Activated naive CD8-positive, alpha-beta T cell treated with anti-CD3 and anti-CD28 coated beads, Interleukin-2, amount 50 U/mL, for 16 hours (primary cell): ENCODE measurements at regions not wholly inside any gene's neighbourhood (a gene's known extent, or its start where the extent isn't known, plus 50 kb on each side); places are given as distances from the start of the nearest gene placed in this dataset.
"Not testable (repeated sequence)": the region's sequence is repeated elsewhere in the genome, so short reads cannot be mapped to it uniquely, and the experiment has no call there.

ENCODE experiments used
- DNase-seq: peaks from one replicate; pipeline ENCODE4 v3.0.0-alpha.2; 2020; ENCODE audit warnings: low read depth, low spot score

DNA sequence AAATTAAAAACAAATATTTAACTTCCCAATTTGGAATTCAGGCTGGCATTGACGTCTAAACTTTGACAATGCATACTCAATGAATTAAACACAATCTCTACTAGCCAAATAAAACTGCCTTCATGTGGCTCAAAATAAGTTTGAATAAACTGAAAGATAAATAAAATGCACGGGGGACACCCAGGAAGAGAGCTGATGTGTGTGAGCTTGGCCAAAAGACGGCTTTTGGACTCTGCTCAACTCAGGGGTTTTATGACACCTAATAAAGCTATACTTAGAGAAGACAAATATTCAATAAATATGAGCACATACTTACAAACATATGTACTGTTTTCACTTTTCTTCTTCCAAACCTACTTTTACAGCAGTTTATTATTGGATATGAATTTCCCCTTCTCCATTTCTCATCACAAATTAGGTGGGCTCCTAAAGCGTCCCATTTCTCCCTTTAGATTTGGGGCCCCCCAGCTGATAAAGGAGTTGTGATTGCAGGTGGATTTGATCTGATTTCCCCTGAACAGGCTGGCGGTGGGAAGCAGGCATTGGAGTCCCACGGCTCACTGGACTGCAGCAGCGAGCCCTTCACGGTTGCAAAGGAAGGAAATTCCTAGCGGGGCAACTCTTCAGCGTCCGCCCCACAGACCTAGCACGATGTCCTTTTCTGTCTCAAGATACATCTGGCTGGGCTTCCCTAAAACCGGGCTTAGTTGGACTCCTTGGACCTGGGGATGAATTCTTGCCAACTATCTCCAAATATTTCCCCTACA lies 79.6 kb downstream of the INSIG1 start:
- no peak for DNase-seq

GRCh38 chr7:155377838-155378579 lies 79.9 kb upstream of the EN2 start:
- DNase-seq: no peak

DNA sequence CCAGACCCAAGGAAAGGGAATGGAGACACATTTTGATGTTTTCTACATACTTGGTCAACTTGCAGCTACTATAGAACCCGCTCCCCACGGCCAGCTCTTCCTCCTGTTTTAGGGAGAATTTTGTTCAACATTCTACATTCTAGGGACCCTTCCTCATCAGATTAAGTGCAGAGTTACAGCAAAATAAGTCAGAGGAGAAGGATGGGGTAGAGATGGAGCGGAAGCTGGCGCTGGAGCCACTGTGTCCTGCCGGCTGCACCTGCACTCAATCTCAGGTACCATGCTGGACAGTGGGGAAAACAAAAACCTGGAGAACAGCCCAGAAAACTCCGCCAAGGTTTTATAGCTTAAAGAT lies 79.4 kb upstream of the EN2 start:
- DNase-seq: no peak

- no peak for DNase-seq
Measured at GRCh38 chr7:155378959-155379871, 78.7 kb upstream of the EN2 start.

- DNase-seq: peak; percentile 17
Measured at GRCh38 chr7:155380221-155380861, 77.6 kb upstream of the EN2 start.

DNA sequence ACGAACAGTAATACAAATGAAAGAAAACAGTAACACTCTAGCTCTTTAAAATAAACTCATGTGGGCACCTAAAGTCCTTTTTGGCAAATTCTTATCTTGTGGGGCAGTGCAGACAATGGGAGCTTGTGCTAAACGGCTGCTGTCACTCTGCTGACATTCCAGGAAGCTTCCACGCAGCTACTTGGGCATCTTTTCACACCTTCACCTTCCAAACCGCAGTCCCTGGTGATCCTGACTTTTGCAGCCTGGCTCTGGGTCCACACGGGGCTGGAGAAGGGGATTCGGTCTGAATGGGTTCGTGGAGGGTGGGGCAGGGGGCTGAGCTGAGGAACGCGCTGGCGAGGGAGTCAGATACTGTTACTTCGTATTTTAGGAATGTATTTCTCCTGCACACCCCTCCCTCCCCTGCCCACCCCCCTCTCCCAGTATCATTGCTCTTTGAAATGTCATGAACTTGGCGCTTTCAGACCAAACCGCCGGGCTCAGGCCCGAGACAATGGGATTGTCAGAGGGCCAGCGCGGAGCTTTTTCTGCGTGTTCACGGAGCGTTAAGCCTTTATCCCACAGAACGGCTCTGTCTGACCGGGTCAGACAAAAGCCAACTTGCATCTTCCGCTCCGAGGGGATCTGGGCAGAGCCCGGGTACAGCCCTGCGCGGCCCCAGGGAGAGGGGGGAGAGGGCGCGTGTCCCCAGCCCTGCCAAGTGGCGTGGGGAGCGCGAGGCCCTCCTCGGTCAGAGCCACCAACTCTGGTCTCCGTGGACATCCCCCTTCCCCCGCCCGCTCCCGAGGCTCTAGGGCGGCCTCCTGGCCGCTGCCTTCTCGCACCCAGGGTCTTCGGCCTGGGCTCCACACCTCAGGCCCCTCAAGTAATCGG lies 76.7 kb upstream of the EN2 start:
- no peak for DNase-seq

DNA sequence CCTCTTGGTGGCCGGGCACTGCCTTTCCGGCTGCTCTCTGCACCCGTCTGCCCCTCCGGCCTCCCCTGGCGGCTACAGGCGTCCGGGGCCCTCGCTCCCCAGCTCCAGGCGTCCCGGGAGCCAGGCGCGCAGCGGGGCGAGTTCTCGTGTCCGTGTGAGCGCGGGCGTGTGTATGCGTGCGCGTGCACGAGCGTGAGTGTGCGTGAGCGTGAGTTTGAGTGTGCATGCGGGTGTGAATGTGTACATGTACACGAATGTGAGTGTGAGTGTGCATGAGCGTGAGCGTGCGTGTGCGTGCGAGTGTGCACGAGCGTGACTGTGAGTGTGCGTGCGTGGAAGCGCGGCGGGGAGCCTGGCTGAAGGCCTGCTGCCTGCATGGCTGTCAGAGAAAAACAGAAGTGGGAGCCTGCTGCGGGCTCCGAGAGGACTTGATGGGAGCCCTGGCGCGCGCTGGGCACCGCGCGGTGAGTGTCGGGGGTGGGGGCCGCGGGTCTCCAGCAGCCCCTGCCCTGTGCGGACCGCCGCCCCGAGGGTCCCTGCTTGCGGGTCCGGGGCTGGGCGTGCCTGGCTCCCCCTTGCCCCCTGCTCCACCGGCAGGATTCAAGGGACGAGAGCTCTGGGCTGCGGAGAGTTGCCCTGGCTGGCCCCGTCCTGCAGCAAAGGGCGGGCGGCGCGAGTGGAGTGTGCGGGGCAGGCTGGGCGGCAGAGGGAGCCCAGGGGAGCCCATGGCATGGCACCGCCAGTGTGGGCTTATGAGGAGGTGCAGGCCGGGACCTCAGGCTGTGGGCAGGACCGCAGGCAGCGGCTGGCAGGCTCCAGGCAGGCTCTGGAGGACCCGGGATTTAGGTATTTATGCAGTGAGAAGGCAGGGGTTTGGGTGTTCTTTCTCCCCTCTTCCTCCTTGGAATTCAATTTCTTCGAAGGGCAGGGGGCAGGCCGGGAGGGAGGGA lies 75.8 kb upstream of the EN2 start:
- no peak for DNase-seq

GRCh38 chr7:155382802-155383171 lies 75.1 kb upstream of the EN2 start:
- no peak for DNase-seq

GRCh38 chr7:155383756-155384491 lies 74.0 kb upstream of the EN2 start:
- no peak for DNase-seq

DNA sequence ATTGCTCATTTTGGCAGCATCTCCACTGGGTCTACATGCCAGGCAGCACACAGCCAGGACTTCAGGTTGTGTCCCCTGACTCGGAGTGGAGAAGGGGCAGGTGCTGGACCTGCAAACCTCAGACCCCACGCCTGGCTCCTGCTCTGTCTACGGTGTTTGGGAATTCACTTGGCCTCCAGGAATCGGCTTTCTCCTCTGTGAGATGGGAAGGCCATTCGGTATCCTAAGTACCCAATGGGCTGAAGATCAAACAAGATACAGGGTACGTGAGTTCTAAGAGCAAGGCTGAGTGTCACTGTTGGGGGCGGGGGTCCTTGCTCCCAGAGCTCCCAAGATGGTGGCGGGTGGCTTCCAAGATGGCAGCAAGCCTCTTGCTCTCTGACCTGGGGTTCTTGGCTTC lies 73.2 kb upstream of the EN2 start:
- DNase-seq: no peak

DNA sequence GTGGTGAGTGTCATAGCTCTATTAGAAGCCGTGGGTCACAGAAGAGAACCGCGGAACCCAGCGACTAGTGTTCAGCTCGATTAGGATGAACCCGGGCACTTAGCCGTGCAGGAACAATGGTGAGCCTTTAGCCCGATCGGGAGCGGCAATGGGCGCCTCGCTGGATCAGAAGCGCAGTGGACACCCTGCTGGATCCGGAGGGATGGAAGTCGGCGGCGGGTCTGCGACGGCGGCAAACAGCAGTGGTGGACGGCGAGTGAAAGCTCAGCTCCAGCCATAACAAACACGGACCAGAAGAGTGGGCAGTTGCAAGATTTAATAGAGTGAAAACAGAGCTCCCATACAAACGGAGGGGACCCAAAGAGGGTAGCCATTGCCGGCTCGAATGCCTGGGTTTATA lies 72.7 kb upstream of the EN2 start:
- DNase-seq: not testable (repeated sequence)

- DNase-seq: no peak
Measured at GRCh38 chr7:155386608-155387007, 71.3 kb upstream of the EN2 start.

DNA sequence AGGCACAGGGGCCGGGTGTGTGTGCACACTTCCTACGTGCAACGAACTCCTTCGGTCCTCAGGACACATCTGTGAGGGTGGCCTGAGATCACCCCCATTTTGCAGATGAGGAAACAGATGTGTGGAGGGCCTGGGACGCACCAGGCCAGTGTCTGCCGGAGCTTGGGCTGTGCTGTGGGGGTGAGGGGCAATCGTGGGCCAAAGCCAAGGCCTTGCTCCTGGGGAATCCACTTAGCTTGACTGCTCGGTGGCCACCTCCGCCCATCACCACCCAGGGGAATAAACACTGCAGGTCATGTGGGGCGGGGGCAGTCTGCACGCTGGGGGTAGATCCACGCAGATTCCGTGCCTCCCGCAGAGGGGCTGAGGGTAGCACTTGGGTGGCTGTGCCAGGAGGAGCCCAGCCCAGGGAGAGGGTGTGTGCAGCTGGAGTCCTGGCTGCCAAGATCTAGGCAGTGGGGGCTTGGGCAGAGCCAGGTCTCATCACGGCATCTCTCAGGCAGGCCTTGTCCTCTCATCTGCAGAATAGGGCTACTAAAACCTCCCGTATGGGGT lies 70.8 kb upstream of the EN2 start:
- DNase-seq: no peak

DNA sequence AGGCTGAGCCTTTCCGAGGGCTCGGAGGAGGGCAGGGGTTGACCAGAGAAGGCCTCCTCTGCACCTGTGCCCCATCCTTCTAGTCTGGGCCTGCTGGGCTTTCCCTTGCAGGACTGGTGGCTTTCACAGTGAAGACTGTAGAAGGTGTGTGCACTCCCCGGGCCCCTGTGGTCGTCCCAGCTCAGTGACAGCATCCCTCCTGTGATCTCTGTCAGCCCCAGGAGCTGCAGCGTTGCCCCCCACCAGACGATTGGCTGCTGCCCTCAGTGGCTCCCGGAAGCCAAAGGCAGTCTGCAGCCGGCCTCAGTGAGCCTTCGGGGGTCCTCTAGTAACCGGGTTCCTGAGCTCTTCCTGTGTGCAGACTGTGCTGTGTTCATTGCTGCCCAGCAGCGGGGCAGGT lies 69.4 kb upstream of the EN2 start:
- no peak for DNase-seq

- DNase-seq: no peak
Measured at GRCh38 chr7:155391414-155391813, 66.5 kb upstream of the EN2 start.

DNA sequence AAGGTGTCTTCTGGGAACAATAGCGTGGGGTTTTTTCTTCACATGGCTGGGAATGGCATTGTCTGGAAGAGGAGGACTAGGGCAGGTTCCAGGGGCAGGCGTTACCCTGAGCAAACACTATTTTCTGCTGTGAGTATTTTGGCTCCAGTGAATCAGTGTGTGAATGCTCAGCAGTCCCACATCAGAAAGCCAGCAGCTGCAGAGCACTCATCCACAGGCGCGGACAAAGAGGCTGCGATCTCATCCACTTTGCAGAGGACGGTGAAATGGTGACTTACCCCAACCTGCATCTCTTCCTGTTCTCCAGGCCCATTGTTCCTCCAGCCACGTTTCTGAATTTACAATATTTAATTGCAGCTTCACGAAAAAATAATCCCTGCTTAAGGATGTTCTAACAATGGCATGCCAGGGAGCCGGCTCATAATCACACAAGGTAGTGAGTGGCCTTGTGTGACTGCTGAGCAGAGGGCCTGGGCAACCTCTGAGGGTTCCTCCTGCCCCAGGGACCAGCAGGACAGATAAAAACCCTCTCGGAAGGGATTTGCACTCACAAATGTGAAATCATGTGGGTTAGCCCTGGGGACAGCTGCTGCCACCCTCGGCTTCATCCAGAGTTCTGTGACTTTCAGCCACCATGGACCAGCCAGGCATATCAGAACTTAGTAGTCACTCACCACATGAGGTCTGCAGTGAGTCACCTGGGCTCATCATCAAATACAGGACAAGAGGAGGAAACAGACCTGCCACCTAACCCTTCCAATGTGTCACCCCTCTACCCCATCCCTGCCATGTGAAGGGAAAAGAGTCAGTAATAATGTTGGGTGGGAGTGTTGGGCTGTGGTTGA lies 65.0 kb upstream of the EN2 start:
- no peak for DNase-seq

GRCh38 chr7:155394413-155394812 lies 63.5 kb upstream of the EN2 start:
- no peak for DNase-seq
